NCI-H1694 (cell line): ENCODE measurements at regions not wholly inside any gene's neighbourhood (a gene's known extent, or its start where the extent isn't known, plus 50 kb on each side); places are given as distances from the start of the nearest gene placed in this dataset.

Source experiments
- DNase-seq: peaks from one replicate; lab custom pipeline; 2025; lab: John Stamatoyannopoulos, UW

DNA sequence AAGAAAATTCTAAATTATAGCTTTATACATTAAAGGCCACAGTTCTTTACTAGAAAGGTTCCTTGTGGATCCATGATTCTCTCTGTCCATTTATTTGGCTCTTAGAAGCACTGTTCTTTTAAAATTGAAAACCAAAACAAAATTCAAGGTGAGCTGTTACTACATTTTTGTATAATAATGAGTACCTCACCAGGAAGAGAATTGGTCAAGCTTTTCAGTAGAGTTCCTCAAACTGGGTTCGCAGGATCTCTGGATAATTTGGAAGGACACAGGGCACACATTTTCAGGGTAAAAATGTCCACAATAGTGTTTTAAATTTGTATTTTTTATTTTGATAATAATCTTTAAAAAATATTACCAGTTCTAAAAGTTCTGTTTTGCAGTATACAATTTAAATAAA lies 93.0 kb downstream of the PPP1R3A start:
- DNase-seq, result no peak

DNA sequence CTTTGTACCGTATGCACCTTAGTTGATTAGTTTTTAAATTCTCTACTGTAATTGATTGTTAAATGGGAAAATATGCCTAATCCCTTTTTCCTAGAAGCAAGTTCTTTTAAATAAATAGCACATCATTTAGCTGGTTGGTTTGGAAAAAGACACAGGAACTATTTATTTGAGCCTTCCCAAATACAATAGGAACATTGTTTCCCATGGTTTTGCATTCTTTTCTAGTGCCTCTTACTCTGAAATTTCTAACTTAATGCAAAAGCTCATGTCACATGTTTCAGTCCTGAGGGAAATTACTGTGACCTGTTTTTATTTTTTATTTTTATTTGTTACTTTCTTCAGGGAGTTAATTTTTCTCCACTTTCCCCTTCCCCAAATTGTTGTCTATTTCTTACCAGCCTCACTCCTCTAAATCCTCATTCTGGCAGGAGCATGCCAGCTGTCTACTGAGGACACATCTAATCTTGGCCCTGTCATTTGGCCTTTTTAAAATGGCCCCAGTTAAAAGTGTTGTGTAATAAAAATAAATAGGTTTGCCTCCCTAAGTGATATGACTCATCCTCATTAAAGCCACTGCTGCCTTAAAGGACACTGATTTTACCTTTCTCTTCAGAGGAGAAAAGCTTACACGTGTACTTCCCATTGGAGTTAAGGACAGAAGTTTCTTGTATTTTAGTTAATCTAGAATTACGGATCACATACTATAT lies 94.5 kb downstream of the PPP1R3A start:
- no peak for DNase-seq

DNA sequence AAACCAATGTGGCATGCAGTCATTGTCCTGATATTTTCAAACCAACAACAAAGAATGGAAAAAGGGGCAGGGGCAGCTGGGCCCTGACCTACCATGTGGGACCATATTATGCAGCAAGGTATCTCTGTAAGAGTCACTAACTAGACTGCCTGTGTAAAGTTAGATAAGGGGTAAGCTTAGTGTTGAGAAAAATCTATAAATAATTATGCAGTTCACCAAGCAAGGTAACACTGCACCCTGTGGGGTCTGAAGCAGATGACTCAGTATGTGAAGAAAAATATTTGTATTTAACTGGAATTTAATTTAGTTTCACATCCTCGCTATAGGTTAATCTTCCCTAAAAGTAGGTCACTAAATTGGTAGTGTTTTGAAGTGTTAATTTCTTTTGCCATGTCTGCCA lies 99.3 kb downstream of the PPP1R3A start:
- no peak for DNase-seq

DNA sequence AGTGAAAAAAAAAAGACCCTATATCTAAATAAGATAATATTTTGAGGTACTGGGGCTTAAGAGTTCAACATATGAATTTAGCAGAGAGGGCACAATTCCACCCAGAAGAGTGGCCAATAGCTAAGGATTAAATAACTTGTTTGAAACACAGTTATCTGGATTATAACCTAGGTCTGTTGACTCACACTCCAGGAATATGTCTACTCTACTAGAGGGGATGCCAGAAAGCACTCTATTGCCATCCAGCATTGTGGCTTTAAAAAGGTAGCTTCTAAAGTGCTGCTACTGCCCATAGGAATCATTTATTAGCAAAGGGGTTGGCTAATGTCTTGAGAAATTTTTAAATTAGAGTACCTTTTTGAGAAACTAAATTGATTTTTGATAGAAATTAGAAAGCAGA lies 102.2 kb downstream of the PPP1R3A start:
- DNase-seq, result no peak

DNA sequence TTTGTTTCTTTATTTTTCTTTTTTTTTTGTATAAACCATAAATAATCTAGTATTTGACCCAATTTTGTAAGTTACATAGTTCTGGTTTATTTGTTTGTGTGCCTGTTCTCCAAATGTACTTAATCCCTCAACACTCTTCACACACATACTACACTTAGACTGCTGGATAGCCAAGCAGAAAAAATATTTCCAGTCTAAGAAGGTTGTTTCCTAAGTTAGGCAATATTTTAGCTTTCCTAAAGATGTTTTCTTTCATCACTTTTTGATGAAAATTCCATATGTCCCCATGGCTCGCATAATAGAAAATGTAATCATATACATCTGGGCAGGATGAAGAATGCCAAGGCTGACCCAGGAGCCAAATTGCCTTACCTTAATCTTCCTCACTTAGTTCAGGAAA lies 105.3 kb downstream of the PPP1R3A start:
- DNase-seq, result no peak

DNA sequence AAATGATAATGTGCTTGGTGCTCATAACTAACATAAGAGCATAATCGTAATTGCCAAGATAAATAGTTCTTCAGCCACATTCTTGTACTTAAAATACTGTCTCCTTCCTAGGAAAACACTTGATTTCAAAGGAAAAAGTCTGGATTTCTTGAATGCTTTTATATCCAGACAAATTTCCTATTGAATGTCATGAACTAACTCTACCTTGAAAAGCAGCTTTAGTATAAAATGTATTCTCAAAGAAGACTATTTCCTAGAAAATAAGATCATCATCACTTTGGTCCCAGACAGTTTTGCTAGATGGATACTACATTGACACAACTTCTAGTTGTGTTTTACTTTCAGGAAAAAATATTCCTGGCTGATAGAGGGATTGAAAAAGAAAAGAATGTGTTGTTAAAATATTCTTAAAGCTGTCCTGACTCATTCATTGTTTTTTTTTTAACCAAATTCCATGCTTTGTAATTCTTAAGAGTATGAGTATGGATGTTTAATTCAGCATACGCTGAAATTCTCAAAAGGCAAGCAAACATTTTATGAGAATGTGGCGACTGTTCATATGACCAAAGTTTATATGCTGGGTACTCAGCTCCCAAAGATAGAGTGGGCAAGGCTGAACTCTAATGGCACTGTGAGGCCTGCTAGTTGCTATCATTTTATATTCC lies 106.1 kb downstream of the PPP1R3A start:
- DNase-seq, result no peak

DNA sequence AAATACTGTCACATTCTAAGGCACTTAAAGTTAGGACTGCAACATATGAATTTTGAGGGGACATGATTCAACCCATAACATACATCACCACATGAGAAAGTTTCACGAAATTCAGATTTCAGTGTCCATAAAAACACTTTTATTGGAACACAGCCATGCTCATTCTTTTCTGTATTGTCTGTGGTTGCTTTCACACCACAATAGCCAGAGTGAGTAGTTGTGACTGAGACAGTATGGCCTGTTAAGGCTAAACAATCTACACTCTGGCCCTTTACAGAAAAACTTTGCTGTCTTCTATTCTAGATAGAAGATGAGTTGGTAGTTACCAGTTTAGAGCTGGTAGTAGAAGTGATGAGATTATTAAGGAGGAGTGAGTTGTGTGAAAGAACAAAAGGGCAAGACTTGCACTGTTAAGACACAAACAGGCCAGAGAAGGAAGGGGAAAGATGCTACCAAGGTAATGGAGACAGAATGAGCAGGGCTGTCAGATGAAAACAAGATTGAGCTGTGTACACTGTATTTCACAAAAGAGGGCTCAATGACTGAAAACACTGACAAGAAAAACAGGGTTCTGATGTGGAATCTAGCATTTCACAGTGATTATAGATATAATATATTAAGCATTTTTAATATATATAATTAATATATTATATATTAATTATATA lies 108.6 kb downstream of the PPP1R3A start:
- DNase-seq, result no peak

DNA sequence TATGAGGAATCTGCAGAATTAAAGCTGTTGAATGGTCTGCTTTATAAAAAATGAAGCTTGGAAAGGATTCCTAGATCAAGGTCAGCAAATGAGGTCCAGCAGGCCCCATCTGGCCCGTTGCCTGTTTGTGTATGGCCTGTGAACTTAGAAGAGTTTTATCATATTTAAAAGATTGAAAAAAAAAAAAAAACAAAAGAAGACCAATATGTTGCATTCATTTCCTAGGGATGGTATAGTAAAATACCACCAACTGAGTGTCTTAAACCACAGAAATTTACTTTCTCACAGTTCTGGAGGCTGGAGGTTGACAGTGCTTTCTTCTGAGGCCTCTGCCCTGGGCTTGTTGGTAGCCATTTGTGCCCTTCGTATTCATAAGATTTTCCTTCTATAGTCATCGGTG lies 109.2 kb downstream of the PPP1R3A start:
- no peak for DNase-seq

DNA sequence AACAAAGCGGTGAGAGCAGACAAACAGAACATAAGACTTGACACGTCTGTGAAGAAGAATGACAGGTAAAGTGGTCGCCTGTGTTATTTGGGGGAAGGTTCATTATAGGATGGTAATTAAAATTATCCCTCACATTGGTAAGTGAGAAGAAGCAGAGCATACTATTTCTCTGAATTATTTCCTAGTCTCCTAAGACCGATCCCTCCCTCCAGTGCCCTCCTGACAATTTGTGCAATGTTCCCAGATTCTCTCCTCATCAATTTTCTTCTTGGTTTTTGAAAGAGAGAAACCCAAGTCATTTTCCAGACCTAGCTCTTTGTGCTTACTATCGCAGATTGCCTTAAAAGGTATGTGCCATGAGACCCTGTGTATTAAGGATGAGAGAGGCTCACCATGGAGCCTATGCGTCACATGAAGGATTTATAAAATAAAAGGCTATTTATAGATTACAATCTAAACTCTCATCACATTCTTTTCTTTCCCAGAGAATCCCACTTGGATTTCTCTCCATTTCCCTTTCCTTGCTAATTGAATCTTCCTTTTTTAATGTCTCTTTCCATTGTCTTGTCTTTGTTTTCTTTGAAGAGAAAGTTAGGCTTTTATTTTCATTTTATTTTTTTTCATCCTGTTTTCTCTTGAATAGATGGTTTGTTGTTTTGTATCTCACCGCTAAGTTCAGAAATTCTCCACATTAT lies 112.0 kb downstream of the PPP1R3A start:
- no peak for DNase-seq

DNA sequence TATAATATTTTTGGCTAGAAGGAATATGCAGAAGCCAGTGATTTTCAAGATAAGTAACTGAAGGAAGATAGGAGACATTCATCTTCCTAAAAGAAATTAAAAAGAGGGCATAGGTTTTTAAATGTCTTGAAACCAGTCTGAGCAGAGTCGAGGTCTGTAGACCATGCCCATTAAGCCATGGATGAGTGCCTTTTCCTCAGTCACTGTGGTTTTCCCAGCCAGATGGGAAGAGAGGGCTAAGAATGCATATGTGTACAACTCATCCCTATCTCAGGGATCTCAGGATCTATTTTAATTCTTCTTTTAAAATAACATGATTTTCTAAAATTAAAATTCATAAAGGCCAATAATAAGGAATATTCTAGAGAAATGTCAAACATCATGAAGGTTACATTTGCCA lies 112.8 kb downstream of the PPP1R3A start:
- DNase-seq, result no peak

DNA sequence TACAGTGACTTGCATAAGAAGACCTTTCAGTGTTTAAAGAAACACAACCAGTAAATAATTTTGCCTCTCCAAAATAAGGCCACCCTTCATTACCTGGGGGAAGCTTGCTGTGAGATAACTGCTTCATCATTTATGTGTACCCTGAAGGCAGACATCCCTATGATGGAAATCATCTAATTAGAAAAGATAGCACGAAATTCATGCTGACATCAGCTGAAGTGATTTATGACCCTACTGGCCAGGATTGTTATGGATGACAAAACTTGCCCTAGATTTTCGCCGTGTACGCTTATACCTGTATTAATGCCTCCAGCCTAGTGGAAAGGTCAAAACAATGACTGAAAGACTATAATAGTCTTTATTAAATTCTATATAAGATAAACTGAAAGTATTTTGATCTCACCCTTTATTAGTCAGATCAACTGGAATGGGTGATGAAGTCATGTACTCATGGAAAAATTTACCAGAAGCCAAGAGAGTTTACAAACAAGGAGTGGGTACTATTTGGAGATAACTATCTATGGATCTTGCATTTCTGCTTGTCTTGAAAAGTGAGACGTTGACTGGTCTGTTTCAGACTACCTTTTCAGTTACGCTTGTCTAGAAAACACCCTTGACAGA lies 114.2 kb downstream of the PPP1R3A start:
- DNase-seq, result no peak

DNA sequence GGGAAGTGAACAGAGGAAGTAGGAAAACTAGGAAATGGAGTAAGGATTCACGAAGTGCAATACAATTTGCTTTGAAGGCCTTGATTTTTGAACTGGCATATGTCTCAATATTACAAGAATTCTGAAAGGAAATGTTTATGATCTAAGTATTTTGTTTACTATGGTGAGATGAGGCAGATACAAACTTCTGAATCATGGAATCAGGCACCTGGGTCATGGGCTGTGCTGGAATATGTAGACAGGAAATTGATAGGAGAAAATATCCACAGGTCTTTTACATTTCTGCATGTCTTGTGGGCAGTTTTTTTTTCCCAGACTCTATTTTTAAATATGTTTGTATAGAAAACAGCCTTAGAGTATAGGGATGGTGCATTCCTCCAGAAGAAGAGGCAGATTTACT lies 117.1 kb downstream of the PPP1R3A start:
- no peak for DNase-seq

DNA sequence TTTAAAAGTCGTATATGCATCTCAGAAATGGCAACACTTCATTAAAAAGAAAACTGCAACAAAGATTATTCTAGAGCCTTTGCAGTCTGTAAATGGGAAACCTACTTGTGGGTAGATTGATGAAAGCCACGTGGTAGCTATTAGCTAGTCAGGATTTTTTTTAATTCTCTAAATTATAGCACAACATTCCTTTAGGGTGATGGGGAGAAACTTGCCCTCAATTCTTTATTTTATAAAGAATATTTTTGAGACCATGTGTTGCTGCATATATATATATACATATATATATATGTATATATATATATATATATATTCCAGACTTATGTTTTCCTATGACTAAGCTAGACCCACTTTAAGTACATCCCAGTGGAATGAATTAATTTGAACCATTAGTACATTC lies 118.0 kb downstream of the PPP1R3A start:
- no peak for DNase-seq

DNA sequence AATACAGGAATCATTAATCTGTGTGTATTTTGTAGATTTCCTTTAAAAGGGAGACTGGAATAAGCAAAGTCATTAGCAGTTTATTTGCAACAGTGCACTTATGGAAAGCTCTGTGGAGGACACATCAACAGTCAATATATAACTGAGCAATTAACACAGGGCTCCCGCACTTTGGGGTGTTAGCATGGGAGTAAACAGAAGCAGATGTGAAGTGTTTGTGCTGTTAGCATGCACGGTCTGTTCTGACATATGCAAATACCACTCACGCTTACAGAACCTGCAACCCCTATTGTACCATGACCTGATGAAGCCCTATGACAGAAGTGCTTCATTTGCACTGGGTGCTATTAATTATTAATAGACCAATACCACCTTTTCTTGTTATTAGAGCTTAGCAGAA lies 118.9 kb downstream of the PPP1R3A start:
- DNase-seq, result peak; percentile 91

DNA sequence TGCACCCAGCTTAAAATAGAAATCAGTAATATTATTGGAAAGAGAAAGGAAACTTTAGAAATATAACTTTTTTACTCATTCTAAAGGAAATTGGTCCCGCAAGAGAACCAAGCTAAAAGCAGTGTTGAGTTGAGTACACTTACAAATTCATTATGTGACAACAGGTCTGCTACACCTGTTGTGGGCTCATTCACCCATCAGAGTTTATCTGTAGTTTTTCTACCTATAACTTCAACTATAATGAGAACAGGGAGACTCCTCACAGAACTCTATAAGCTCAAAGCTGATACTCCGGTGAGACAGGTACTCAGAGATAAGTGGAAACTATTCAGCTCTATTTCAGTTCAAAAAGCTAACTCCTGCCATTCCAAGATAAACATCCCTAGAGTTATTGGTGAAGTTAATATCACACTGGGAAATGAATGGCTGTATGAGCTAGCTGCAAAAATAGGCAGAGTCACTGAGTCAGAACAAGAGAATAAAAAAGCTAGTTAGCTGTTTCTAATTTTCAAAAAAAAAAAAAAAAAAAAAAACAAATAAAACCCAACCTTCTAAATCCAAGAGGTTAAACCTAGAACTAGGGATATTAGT lies 121.3 kb downstream of the PPP1R3A start:
- no peak for DNase-seq

DNA sequence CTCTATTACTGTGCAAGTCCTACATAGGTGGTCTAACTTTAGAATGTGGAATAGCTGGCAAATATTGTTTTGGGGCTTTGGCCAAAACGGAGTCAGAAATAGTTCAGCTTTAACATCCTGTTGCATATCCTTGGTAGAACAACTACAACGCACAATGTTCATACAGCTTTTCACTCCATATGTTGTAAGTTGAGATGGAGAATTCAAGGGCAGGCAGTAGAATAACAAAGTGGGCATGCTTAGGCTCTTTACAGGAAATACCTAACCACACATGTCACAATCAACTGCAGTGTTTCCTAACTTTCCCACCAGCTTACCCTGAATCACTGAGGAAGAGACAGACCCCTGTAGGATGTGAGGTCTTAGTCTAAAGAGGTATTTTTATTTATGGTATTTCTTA lies 122.3 kb downstream of the PPP1R3A start:
- DNase-seq, result no peak

DNA sequence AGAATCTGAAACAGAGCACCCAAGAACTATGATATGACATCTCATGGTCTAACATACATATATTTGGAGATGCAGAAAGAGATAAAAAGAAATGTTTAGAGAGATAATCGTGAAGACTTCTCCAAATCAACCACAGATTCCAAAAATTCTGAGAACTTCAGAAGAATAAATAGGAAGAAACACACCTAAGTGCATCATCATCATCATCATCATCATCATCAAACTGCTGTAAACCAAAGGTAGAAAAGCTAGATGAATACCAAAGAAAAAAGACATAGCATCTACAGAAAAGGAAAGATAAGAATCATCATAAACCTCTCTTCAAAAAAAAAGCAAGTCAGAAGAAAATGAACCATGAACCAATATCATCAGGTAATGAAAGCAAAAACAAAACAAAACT lies 124.2 kb downstream of the PPP1R3A start:
- no peak for DNase-seq

DNA sequence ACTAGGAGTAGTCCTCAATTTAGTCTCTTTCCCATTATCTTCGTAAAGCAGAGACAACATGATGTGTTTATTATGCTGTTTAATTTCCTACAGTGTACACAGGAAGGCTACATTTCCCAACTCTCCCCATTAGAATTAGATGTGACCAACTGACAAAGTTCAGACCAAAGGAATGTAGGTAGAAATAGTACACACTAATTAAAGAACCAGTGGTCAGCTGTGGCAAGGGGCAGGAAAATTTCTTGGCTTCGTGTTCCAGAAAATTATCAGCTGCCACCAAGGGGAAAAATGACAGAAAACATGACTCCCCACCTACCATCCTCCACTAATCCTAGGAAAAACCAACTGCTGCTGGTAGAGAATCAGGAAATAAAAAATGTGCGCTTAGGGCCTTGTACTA lies 125.6 kb downstream of the PPP1R3A start:
- DNase-seq, result no peak

DNA sequence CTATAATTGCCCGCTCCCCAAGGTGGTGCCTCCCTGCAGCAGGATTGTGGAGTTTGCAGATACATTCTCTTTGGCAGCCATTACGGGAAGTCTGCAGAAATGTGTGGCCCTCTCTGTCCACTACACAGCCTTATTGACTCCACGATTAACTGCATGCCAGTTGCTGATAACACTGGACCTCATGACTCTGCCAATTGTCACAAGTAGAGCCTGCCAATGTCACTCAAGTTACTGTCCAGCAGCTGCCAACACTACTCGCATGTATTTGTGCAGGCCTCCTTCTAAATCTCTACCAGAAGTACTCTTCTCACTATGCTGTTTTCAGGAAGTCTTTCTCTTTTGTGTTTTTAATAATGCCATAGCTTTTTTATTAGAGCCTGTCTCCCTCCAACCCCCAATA lies 128.8 kb downstream of the PPP1R3A start:
- DNase-seq, result no peak

DNA sequence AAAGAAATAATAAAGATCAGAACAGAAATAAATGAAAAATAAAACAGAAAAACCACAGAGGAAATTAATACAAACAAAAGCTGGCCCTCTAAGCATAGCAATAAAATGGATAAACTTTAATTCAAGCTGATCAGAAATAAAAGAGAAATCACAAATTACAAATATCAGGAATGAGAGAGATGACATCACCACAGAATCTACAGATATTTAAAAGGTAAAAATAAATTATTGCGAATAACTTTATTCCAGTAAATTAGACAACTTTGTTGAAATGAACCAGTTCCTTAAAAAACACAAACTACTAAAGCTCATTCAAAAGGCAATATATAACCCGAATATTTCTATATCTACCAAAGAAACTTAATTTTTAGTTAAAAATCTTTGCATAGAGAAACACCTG lies 131.7 kb downstream of the PPP1R3A start:
- DNase-seq, result no peak

DNA sequence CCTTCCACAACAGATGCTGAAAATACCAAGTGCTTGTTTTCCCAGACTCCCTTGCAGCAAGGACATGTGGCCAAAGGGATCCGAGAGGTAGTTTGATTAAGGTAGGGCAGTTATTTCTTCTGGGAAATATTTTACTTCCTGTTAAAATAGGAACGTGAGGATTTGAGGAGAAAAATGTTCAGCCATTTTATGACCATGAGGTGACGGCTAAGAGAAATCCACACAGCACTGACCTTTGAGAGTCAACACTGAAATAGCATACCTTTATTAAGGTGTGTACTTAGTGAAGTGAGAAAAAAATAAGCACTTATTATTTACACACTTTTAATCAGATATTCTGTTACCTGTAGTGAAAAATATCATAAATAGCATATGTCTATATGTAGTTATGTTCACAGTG lies 133.9 kb downstream of the PPP1R3A start:
- DNase-seq, result no peak

DNA sequence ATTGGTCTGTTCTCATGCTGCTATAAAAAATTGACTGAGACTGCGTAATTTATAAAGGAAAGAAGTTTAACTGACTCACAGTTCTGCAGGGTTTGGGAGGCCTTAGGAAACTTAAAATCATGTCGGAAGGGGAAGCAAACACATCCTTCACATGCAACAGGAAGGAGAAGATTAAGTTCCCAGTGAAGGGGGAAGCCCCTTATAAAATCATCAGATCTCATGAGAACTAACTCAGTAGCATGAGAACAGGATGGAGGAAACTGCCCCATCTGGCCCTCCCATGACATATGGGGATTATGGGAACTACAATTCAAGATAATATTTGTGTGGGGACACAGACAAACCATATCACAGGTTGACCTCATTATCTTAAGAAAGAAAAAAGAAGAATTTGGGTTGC lies 134.5 kb downstream of the PPP1R3A start:
- DNase-seq, result no peak
